Retinal pigment epithelial cell (primary cell): ENCODE measurements at regions not wholly inside any gene's neighbourhood (a gene's known extent, or its start where the extent isn't known, plus 50 kb on each side); places are given as distances from the start of the nearest gene placed in this dataset.
"Not testable (repeated sequence)": the region's sequence is repeated elsewhere in the genome, so short reads cannot be mapped to it uniquely, and the experiment has no call there.

Experiments
- DNase-seq: peaks from one replicate; pipeline ENCODE4 v3.0.0-alpha.2; 2010; ENCODE audit warnings: low read depth
- H3K4me3 ChIP-seq: 2 replicates; pipeline ENCODE4 v1.5.1; 2011; ENCODE audit warnings: mild to moderate bottlenecking, low read length, control low read depth, moderate library complexity
- CTCF ChIP-seq: conservative IDR thresholded peaks from 2 replicates; pipeline ENCODE4 v1.5.1; 2011; ENCODE audit warnings: low read depth, low read length, control low read depth, inconsistent platforms

DNA sequence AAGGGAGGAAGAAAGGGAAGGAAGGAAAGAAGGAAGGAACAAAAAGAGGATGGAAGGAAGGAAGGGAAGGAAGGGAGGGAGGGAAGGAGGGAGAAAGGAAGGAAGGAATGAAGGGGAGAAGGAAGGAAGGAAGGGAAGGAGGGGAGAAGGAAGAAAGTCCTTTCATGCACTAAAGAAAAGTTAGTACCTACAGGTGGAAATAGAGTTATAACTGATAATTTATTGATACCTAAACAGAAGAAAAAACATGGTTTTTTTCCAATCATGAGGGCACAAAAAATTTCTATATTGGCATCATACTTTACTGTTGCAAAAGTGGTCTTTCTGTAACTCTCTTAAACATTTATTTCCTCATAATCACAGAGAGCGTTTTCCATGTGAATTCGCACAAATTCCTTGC, 659.4 kb downstream of the MAFB start:
- TF ChIP-seq CTCF, result no peak
- no peak for DNase-seq
- H3K4me3 ChIP-seq, result no peak overlapping the region

- DNase-seq, result no peak
- TF ChIP-seq CTCF, result no peak
- H3K4me3 ChIP-seq, result no peak overlapping the region
Measured at GRCh38 chr20:40019510-40019909, 669.5 kb downstream of the MAFB start.

GRCh38 chr20:40017765-40018164, 671.3 kb downstream of the MAFB start:
- no peak for DNase-seq
- no peak overlapping the region for H3K4me3 ChIP-seq
- TF ChIP-seq CTCF, result no peak

DNA sequence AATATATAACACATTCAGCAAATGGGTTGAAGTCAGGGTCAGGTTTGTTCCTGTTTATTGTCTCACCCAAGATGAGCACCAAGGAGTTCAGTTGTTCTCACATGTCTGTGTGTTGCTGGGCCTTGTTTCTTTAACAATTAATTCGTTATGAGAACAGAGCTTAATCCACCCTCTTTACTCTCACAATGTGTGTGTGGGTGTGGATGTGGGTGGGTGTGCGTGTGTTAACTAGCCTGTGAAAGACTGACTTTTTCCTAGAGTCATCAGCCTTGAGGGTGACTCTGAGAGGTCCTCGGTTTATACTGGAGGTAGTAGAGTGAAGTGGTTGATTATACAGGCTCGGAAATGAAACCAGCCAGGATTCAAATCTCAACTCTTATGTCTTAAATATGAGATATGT, 672.1 kb downstream of the MAFB start:
- TF ChIP-seq CTCF, result no peak
- no peak overlapping the region for H3K4me3 ChIP-seq
- no peak for DNase-seq

- no peak for TF ChIP-seq CTCF
- no peak overlapping the region for H3K4me3 ChIP-seq
- DNase-seq, result no peak
Measured at GRCh38 chr20:40016392-40016791, 672.6 kb downstream of the MAFB start.

DNA sequence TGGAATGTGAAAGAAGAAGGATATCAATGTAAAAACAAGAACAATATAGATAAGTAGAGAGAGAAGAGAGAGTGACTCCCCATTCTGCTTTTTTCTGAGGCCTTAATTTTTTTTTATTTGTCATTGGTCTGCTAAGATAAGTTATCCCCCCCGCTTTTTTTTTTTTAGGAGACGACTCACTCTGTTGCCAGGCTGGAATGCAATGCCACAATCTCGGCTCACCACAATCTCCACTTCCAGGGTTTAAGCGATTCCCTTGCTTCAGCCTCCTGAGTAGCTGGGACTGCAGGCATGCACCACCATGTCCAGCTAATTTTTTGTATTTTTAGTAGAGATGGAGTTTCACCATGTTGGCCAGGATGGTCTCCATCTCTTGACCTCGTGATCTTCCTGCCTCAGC, 677.0 kb downstream of the MAFB start:
- not testable (repeated sequence) for H3K4me3 ChIP-seq, DNase-seq

DNA sequence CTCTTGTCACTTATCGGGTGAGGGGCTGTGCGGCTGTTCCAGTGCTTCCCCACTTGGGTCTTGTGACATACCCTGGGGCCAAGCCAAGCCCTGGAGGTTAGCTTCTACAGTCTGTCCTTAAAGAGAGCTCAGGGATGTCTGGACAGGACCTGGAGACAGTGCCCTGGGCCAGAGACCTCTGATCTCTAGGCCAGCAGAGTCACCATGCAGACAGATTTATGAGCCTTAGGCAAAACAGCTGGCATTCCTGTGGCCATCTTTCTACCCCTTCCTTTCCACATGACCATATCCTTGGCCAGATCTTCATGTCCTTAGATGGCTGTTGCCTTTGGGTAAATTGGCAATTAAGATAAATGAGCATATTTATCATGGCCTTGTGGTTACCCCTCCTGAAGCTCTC, 678.6 kb downstream of the MAFB start:
- TF ChIP-seq CTCF, result no peak
- DNase-seq, result no peak
- H3K4me3 ChIP-seq, result no peak overlapping the region

DNA sequence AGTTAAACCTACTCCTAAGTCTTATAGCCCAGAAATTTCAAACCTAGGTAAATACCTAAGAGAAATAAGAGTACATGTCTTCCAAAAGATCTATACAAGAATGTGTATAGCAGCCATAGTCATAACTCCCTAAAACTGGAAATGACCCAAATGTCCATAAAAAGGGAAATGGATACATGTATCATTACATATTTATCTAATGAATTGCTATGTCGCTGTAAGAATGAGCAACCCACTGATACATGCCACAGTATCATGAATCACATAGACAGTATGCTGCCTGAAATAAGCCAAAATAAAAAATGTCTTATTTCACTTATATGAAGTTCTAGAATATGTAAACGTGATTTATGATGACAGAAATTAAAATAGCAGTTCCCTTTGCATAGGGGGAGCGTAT, 679.5 kb downstream of the MAFB start:
- no peak for DNase-seq
- TF ChIP-seq CTCF, result no peak
- no peak overlapping the region for H3K4me3 ChIP-seq
